IMR-90 (cell line): ENCODE measurements at regions not wholly inside any gene's neighbourhood (a gene's known extent, or its start where the extent isn't known, plus 50 kb on each side); places are given as distances from the start of the nearest gene placed in this dataset.

Source experiments
- FOS ChIP-seq: fragments of 150-350 bp; IDR thresholded peaks from 2 replicates; pipeline ENCODE4 v1.6.1; 2016; ENCODE audit warnings: low read depth, low read length
- MXI1 ChIP-seq: IDR thresholded peaks from 2 replicates; pipeline ENCODE4 v1.6.1; 2012; ENCODE audit warnings: low read depth, mild to moderate bottlenecking, low read length, moderate library complexity, borderline replicate concordance
- NFE2L2 ChIP-seq: fragments of 150-350 bp; IDR thresholded peaks from 2 replicates; pipeline ENCODE4 v1.6.1; 2016; ENCODE audit warnings: low read depth, mild to moderate bottlenecking, low read length
- POLR2A ChIP-seq: IDR thresholded peaks from 2 replicates; pipeline ENCODE4 v1.6.1; 2012; ENCODE audit warnings: mild to moderate bottlenecking, low read depth, low read length
- RAD21 ChIP-seq: IDR thresholded peaks from 2 replicates; pipeline ENCODE4 v1.6.1; 2012; ENCODE audit warnings: low read length, improper control_type of control experiment
- RFX5 ChIP-seq: IDR thresholded peaks from 2 replicates; pipeline ENCODE4 v1.8.0; 2012; ENCODE audit warnings: low read depth, mild to moderate bottlenecking, low read length, moderate library complexity
- TF ChIP-seq, protein P1 (sequence below): conservative IDR thresholded peaks from 2 replicates; pipeline ENCODE4 v1.5.1; 2012; ENCODE audit warnings: mild to moderate bottlenecking, low read depth, low read length, improper control_type of control experiment

DNA sequence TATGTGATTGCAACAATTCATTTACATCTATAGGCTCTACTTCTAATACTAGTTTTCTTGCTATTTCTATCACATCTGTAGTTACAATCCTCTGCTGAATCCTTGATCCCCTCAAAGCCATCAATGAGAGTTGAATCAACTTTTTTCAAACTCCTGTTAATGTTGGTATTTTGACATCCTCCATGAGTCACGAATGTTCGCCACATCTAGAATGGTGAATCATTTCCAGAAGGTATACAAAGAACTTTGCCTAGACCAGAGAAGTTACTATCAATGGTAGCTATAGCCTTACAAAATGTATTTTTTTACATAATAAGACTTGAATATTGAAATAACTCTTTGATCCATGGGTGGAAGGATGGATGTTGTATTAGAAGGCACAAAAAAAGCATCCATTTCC is 110.0 kb downstream of the AMY1C start:
- TF ChIP-seq POLR2A = no peak
- TF ChIP-seq NFE2L2 = no peak
- TF ChIP-seq RAD21 = no peak
- TF ChIP-seq, protein P1, sequence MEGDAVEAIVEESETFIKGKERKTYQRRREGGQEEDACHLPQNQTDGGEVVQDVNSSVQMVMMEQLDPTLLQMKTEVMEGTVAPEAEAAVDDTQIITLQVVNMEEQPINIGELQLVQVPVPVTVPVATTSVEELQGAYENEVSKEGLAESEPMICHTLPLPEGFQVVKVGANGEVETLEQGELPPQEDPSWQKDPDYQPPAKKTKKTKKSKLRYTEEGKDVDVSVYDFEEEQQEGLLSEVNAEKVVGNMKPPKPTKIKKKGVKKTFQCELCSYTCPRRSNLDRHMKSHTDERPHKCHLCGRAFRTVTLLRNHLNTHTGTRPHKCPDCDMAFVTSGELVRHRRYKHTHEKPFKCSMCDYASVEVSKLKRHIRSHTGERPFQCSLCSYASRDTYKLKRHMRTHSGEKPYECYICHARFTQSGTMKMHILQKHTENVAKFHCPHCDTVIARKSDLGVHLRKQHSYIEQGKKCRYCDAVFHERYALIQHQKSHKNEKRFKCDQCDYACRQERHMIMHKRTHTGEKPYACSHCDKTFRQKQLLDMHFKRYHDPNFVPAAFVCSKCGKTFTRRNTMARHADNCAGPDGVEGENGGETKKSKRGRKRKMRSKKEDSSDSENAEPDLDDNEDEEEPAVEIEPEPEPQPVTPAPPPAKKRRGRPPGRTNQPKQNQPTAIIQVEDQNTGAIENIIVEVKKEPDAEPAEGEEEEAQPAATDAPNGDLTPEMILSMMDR = no peak
- no peak for TF ChIP-seq MXI1
- TF ChIP-seq FOS = no peak
- TF ChIP-seq RFX5 = no peak
